ENCODE measurements at regions not wholly inside any gene's neighbourhood (a gene's known extent, or its start where the extent isn't known, plus 50 kb on each side); places are given as distances from the start of the nearest gene placed in this dataset.

DNA sequence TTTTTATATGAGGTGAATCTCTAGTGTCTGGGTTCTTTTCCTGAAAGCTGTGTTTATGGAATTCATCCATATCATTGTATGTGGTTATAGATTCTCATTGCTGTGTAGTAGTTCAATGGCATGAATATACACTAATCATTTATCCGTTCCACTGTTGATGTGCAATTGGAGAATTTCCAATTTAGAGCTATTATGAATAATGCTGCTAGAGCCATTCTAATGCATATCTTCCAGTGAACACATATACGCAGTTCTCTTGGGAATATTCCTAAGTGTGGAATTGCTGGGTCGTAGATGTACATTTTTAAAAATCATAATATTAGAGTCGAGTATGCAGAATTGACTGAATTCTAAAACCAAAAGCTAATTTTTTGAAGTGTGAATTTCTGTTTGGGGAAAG, 327.5 kb upstream of the JAG1 start:
- TF ChIP-seq POLR2AphosphoS5 (IDR thresholded peaks at IDR 0.05; ENCODE audit: low read depth, low read length) (no peak), FOXP2 (optimal IDR thresholded peaks at IDR 0.05; ENCODE audit: borderline replicate concordance, extremely low read depth, extremely low read length, insufficient read depth) (no peak)
